ENCODE measurements at regions not wholly inside any gene's neighbourhood (a gene's known extent, or its start where the extent isn't known, plus 50 kb on each side); places are given as distances from the start of the nearest gene placed in this dataset.

- POLR2A ChIA-PET: interaction anchor here (0.5 kb wide), 1 partner anchor 34 kb away, joined by 3 read pairs; no protein-coding TSS in a partner anchor
- ATAC-seq (no peak), DNase-seq (ENCODE audit: low read depth, low spot score) (no peak), FAIRE-seq (no peak)
- in situ Hi-C loops (cut with MboI): no loop called here
- TF ChIP-seq ATF2 (IDR thresholded peaks at IDR 0.05; ENCODE audit: low read length) (no peak), SP1 (IDR thresholded peaks at IDR 0.05; ENCODE audit: low read depth, low read length) (no peak), IRF3 (IDR thresholded peaks at IDR 0.05) (no peak), TARDBP (IDR thresholded peaks at IDR 0.05; ENCODE audit: borderline replicate concordance) (no peak), CREB1 (IDR thresholded peaks at IDR 0.05; ENCODE audit: low read depth) (no peak), CTCF (IDR thresholded peaks at IDR 0.05 in 2 of 3, conservative IDR thresholded peaks at IDR 0.05 in 1 of 3; ENCODE audit: control insufficient read depth in 2 of 3, extremely low read depth in 1 of 3, insufficient read depth in 1 of 3, low read depth in 3 of 3, low read length in 3 of 3) (no peak), FOXM1 (IDR thresholded peaks at IDR 0.05; ENCODE audit: low read depth, low read length) (no peak)
- Histone ChIP-seq H3K4me3 (no peak overlapping the region), H3K79me2 (ENCODE audit: control insufficient read depth, insufficient read depth, low read length) (no peaks in the 10 kb centered on the region), H2AFZ (ENCODE audit: control insufficient read depth, low read depth, low read length) (no peak overlapping the region), H3K9me3 (replicated peaks; ENCODE audit: control insufficient read depth, insufficient read depth, low read length) (no peaks in the 10 kb centered on the region), H3K4me2 (ENCODE audit: control insufficient read depth, insufficient read depth) (no peak overlapping the region), H3K9ac (ENCODE audit: control insufficient read depth, insufficient read depth, low read length) (no peak overlapping the region), H3K27me3 (replicated peaks in 1 of 2; ENCODE audit: control insufficient read depth in 2 of 2, insufficient read depth in 2 of 2, low read length in 1 of 2) (peaks cover 0 to under 1% of the 10 kb centered on the region in 2 experiments; a peak in 1 of 4 replicates), H3K27ac (ENCODE audit: control insufficient read depth, insufficient read depth) (no peak overlapping the region), H3K36me3 (ENCODE audit: control insufficient read depth in 2 of 2, insufficient read depth in 2 of 2, low read length in 1 of 2) (no peaks in the 10 kb centered on the region), H3K4me1 (ENCODE audit: control insufficient read depth, insufficient read depth, low read length) (peaks cover under 1% of the 10 kb centered on the region), H4K20me1 (ENCODE audit: control insufficient read depth, insufficient read depth) (no peaks in the 10 kb centered on the region)
- CTCF ChIA-PET: no interaction called here
- WGBS (ENCODE audit: insufficient coverage, insufficient replicate concordance, low lambda C conversion rate, missing lambda C conversion rate): 3% methylated on average over 3 of the region's 3 CpGs
- SMC1A ChIA-PET (ENCODE audit: uncharacterized antibody, unreplicated experiment): interaction anchor here (0.5 to 1.5 kb wide), 2 partner anchors 12 to 458 kb away, joined by 3 read pairs; no protein-coding TSS in a partner anchor
- BruUV-seq (replicated peaks): no TSS peak
- intact Hi-C loops (cut with micrococcal nuclease; ENCODE audit: unreplicated experiment): no loop called here
- RAD21 ChIA-PET (ENCODE audit: unreplicated experiment): no interaction called here
Measured at GRCh38 chr17:34131386-34131785, 123.7 kb upstream of the CCL2 start.

All from GM12878 (cell line).